SK-N-SH (cell line): ENCODE measurements at regions not wholly inside any gene's neighbourhood (a gene's known extent, or its start where the extent isn't known, plus 50 kb on each side); places are given as distances from the start of the nearest gene placed in this dataset.

Experiments used
- CTCF ChIA-PET: fragments of 300-600, 350-600 bp; formaldehyde crosslinking; extraction: SDS; loops from one replicate; lab custom pipeline; 2021; lab: Yijun Ruan, JAX
- POLR2A ChIA-PET: fragments of 350-600 bp; sonication (Branson Sonifier 250); formaldehyde crosslinking; extraction: SDS; loops from one replicate; lab custom pipeline; 2020; ENCODE audit warnings: antibody characterized with exemption, inconsistent platforms; lab: Yijun Ruan, JAX
- DNase-seq: peaks from one replicate; pipeline ENCODE4 v3.0.0; 2012
- H2AFZ ChIP-seq: fragments of 200-600 bp; sonication (generic); 2 replicates; pipeline ENCODE4 v1.8.1; 2016; ENCODE audit warnings: antibody characterized with exemption, mild to moderate bottlenecking, low read depth
- H3F3A ChIP-seq: fragments of 200-600 bp; sonication (generic); replicated peaks from 2 replicates; pipeline ENCODE3; 2016; ENCODE audit warnings: antibody characterized with exemption, mild to moderate bottlenecking; ENCODE audit not compliant: insufficient read depth
- H3K27ac ChIP-seq, 2 experiments: fragments of 200-500 bp in 1 of 2; fragments of 200-600 bp in 1 of 2; sonication (Bioruptor generic) in 1 of 2; sonication (generic), shearing (Covaris generic) in 1 of 2; 2 replicates each; pipeline versions ENCODE4 v1.5.1 to v1.6.1; 2014 to 2016; ENCODE audit warnings: low read depth in 2 of 2, inconsistent platforms in 1 of 2, low read length in 1 of 2, mild to moderate bottlenecking in 1 of 2, mixed read lengths in 1 of 2
- H3K27me3 ChIP-seq: fragments of 200-600 bp; sonication (generic), shearing (Covaris generic); 2 replicates; pipeline ENCODE4 v1.6.1; 2016; ENCODE audit warnings: mixed run types; ENCODE audit not compliant: insufficient read depth
- H3K36me3 ChIP-seq, 2 experiments: fragments of 200-500 bp in 1 of 2; fragments of 200-600 bp in 1 of 2; sonication (Bioruptor generic) in 1 of 2; sonication (generic) in 1 of 2; replicated peaks in 1 of 2; 2 replicates each; pipeline versions ENCODE3 to v1.5.1; 2014 to 2016; ENCODE audit warnings: low read length in 1 of 2, mild to moderate bottlenecking in 1 of 2; ENCODE audit not compliant: insufficient read depth in 2 of 2, control insufficient read depth in 1 of 2
- H3K4me1 ChIP-seq, 2 experiments: fragments of 200-500 bp in 1 of 2; fragments of 200-600 bp in 1 of 2; sonication (Bioruptor generic) in 1 of 2; sonication (generic), shearing (Covaris generic) in 1 of 2; 2 replicates each; pipeline versions ENCODE4 v1.5.1 to v1.6.1; 2014 to 2016; ENCODE audit warnings: low read depth in 1 of 2, low read length in 1 of 2, mixed run types in 1 of 2; ENCODE audit not compliant: insufficient read depth in 2 of 2, control insufficient read depth in 1 of 2
- H3K4me2 ChIP-seq: fragments of 200-600 bp; sonication (generic), shearing (Covaris generic); 2 replicates; pipeline ENCODE4 v1.6.1; 2017; ENCODE audit warnings: mixed run types
- H3K4me3 ChIP-seq, 2 experiments: fragments of 200-500 bp in 1 of 2; fragments of 200-600 bp in 1 of 2; sonication (Bioruptor generic) in 1 of 2; sonication (generic), shearing (Covaris generic) in 1 of 2; 2 replicates each; pipeline versions ENCODE4 v1.5.1 to v1.8.1; 2014 to 2016; ENCODE audit warnings: low read depth in 2 of 2, inconsistent platforms in 1 of 2, low read length in 1 of 2, mild to moderate bottlenecking in 1 of 2, mixed read lengths in 1 of 2, moderate library complexity in 1 of 2
- H3K79me2 ChIP-seq: fragments of 200-600 bp; sonication (generic); 2 replicates; pipeline ENCODE4 v1.8.1; 2017; ENCODE audit warnings: mild to moderate bottlenecking; ENCODE audit not compliant: insufficient read depth
- H3K9ac ChIP-seq: fragments of 200-600 bp; sonication (generic); 2 replicates; pipeline ENCODE4 v1.6.1; 2017; ENCODE audit warnings: mixed run types
- H3K9me2 ChIP-seq: fragments of 200-600 bp; sonication (generic); 2 replicates; pipeline ENCODE4 v1.6.1; 2017; ENCODE audit warnings: mixed run types
- H3K9me3 ChIP-seq: fragments of 200-600 bp; sonication (generic); 2 replicates; pipeline ENCODE4 v1.6.1; 2017; ENCODE audit warnings: mixed run types, mild to moderate bottlenecking, moderate library complexity
- H4K20me1 ChIP-seq: fragments of 200-600 bp; sonication (generic); 2 replicates; pipeline ENCODE4 v1.6.1; 2017; ENCODE audit warnings: mild to moderate bottlenecking, mixed run types; ENCODE audit not compliant: insufficient read depth
- FOXJ3 ChIP-seq: sonication (generic); formaldehyde crosslinking; IDR thresholded peaks from 2 replicates; pipeline ENCODE4 v1.5.1; 2020; ENCODE audit warnings: mild to moderate bottlenecking, missing genetic modification reagents
- FOXM1 ChIP-seq: IDR thresholded peaks from 2 replicates; pipeline ENCODE4 v1.4.0; 2012; ENCODE audit warnings: low read depth, mild to moderate bottlenecking
- GABPA ChIP-seq: IDR thresholded peaks from 2 replicates; pipeline ENCODE4 v1.4.0; 2012; ENCODE audit warnings: low read depth, mild to moderate bottlenecking
- POLR2AphosphoS5 ChIP-seq: IDR thresholded peaks from 2 replicates; pipeline ENCODE4 v1.6.1; 2012; ENCODE audit warnings: low read depth, low read length
- RCOR1 ChIP-seq: fragments of 150-350 bp; IDR thresholded peaks from 2 replicates; pipeline ENCODE4 v1.6.1; 2017; ENCODE audit warnings: antibody characterized with exemption, low read length
- REST ChIP-seq: IDR thresholded peaks from 2 replicates; pipeline ENCODE4 v1.6.1; 2012; ENCODE audit warnings: mild to moderate bottlenecking, low read depth, low read length, moderate library complexity
- RXRA ChIP-seq: IDR thresholded peaks from 2 replicates; pipeline ENCODE4 v1.4.0; 2012; ENCODE audit warnings: low read depth, mild to moderate bottlenecking, borderline replicate concordance
- SMC3 ChIP-seq: IDR thresholded peaks from 2 replicates; pipeline ENCODE4 v1.6.1; 2012; ENCODE audit warnings: low read depth, low read length, improper control_type of control experiment
- TCF12 ChIP-seq: IDR thresholded peaks from 2 replicates; pipeline ENCODE4 v1.4.0; 2012
- YY1 ChIP-seq: IDR thresholded peaks from 2 replicates; pipeline ENCODE4 v1.4.0; 2012; ENCODE audit warnings: low read depth, mild to moderate bottlenecking
- WGBS: methylation state at CpG from one replicate; pipeline ENCODE4 v1.1.6; 2017; ENCODE audit warnings: low lambda C conversion rate; 5-methylcytosine and 5-hydroxymethylcytosine counted together

- no peak for DNase-seq
- H3K27ac ChIP-seq = no peak overlapping the region
- H3K79me2 ChIP-seq = no peaks in the 10 kb centered on the region
- no peaks in the 10 kb centered on the region for H4K20me1 ChIP-seq
- H3F3A ChIP-seq = no peaks in the 10 kb centered on the region
- WGBS = 45% methylated on average over 8 of the region's 8 CpGs
- H3K9me2 ChIP-seq = no peaks in the 10 kb centered on the region
- no peaks in the 10 kb centered on the region for H3K27me3 ChIP-seq
- H3K4me3 ChIP-seq = no peak overlapping the region
- ChIA-PET POLR2A (no interaction called here), CTCF (interaction anchor here (2.1 to 4.2 kb wide), 4 partner anchors 246 to 536 kb away, joined by 4 to 19 read pairs (median 11); no protein-coding TSS in a partner anchor)
- H3K36me3 ChIP-seq = no peaks in the 10 kb centered on the region
- H3K9ac ChIP-seq = no peak overlapping the region
- peaks cover 0 to 2% of the 10 kb centered on the region in 2 experiments; a peak in 1 of 4 replicates for H3K4me1 ChIP-seq
- H3K9me3 ChIP-seq = no peaks in the 10 kb centered on the region
- no peak overlapping the region for H2AFZ ChIP-seq
- no peak overlapping the region for H3K4me2 ChIP-seq
- TF ChIP-seq YY1 (no peak), GABPA (no peak), REST (no peak), POLR2AphosphoS5 (no peak), FOXJ3 (no peak), TCF12 (no peak)
Observed at GRCh38 chr20:57086066-57086465, 180.4 kb downstream of the BMP7 start.

- no peaks in the 10 kb centered on the region for H3K27me3 ChIP-seq
- WGBS = 31% methylated on average over 6 of the region's 16 CpGs
- H3K27ac ChIP-seq = no peak overlapping the region
- H2AFZ ChIP-seq = no peak overlapping the region
- H3K4me1 ChIP-seq = peaks cover 0 to 2% of the 10 kb centered on the region in 2 experiments; a peak in 1 of 4 replicates
- H3K4me2 ChIP-seq = no peak overlapping the region
- TF ChIP-seq FOXM1 (no peak), RCOR1 (no peak), RXRA (no peak), POLR2AphosphoS5 (no peak), SMC3 (no peak)
- H3K9me2 ChIP-seq = no peaks in the 10 kb centered on the region
- DNase-seq = no peak
- ChIA-PET CTCF (interaction anchor here (0.7 to 4.2 kb wide), 5 partner anchors 243 to 259 kb away, joined by 3 to 19 read pairs (median 6); partner anchors contain the start of gene SPO11), POLR2A (no interaction called here)
- H4K20me1 ChIP-seq = no peaks in the 10 kb centered on the region
- no peaks in the 10 kb centered on the region for H3K9me3 ChIP-seq
- no peaks in the 10 kb centered on the region for H3K36me3 ChIP-seq
- H3K9ac ChIP-seq = no peak overlapping the region
- no peak overlapping the region for H3K4me3 ChIP-seq
- H3K79me2 ChIP-seq = no peaks in the 10 kb centered on the region
- no peaks in the 10 kb centered on the region for H3F3A ChIP-seq
Observed at GRCh38 chr20:57087102-57087501, 179.3 kb downstream of the BMP7 start.
